SK-N-SH (cell line): ENCODE measurements at regions not wholly inside any gene's neighbourhood (a gene's known extent, or its start where the extent isn't known, plus 50 kb on each side); places are given as distances from the start of the nearest gene placed in this dataset.

ENCODE experiments used
- CTCF ChIA-PET: fragments of 300-600, 350-600 bp; formaldehyde crosslinking; extraction: SDS; loops from one replicate; lab custom pipeline; 2021; lab: Yijun Ruan, JAX
- POLR2A ChIA-PET: fragments of 350-600 bp; sonication (Branson Sonifier 250); formaldehyde crosslinking; extraction: SDS; loops from one replicate; lab custom pipeline; 2020; ENCODE audit warnings: antibody characterized with exemption, inconsistent platforms; lab: Yijun Ruan, JAX
- DNase-seq: peaks from one replicate; pipeline ENCODE4 v3.0.0; 2012
- H2AFZ ChIP-seq: fragments of 200-600 bp; sonication (generic); 2 replicates; pipeline ENCODE4 v1.8.1; 2016; ENCODE audit warnings: antibody characterized with exemption, mild to moderate bottlenecking, low read depth
- H3F3A ChIP-seq: fragments of 200-600 bp; sonication (generic); replicated peaks from 2 replicates; pipeline ENCODE3; 2016; ENCODE audit warnings: antibody characterized with exemption, mild to moderate bottlenecking; ENCODE audit not compliant: insufficient read depth
- H3K27ac ChIP-seq, 2 experiments: fragments of 200-500 bp in 1 of 2; fragments of 200-600 bp in 1 of 2; sonication (Bioruptor generic) in 1 of 2; sonication (generic), shearing (Covaris generic) in 1 of 2; 2 replicates each; pipeline versions ENCODE4 v1.5.1 to v1.6.1; 2014 to 2016; ENCODE audit warnings: low read depth in 2 of 2, inconsistent platforms in 1 of 2, low read length in 1 of 2, mild to moderate bottlenecking in 1 of 2, mixed read lengths in 1 of 2
- H3K27me3 ChIP-seq: fragments of 200-600 bp; sonication (generic), shearing (Covaris generic); 2 replicates; pipeline ENCODE4 v1.6.1; 2016; ENCODE audit warnings: mixed run types; ENCODE audit not compliant: insufficient read depth
- H3K36me3 ChIP-seq, 2 experiments: fragments of 200-500 bp in 1 of 2; fragments of 200-600 bp in 1 of 2; sonication (Bioruptor generic) in 1 of 2; sonication (generic) in 1 of 2; replicated peaks in 1 of 2; 2 replicates each; pipeline versions ENCODE3 to v1.5.1; 2014 to 2016; ENCODE audit warnings: low read length in 1 of 2, mild to moderate bottlenecking in 1 of 2; ENCODE audit not compliant: insufficient read depth in 2 of 2, control insufficient read depth in 1 of 2
- H3K4me1 ChIP-seq, 2 experiments: fragments of 200-500 bp in 1 of 2; fragments of 200-600 bp in 1 of 2; sonication (Bioruptor generic) in 1 of 2; sonication (generic), shearing (Covaris generic) in 1 of 2; 2 replicates each; pipeline versions ENCODE4 v1.5.1 to v1.6.1; 2014 to 2016; ENCODE audit warnings: low read depth in 1 of 2, low read length in 1 of 2, mixed run types in 1 of 2; ENCODE audit not compliant: insufficient read depth in 2 of 2, control insufficient read depth in 1 of 2
- H3K4me2 ChIP-seq: fragments of 200-600 bp; sonication (generic), shearing (Covaris generic); 2 replicates; pipeline ENCODE4 v1.6.1; 2017; ENCODE audit warnings: mixed run types
- H3K4me3 ChIP-seq, 2 experiments: fragments of 200-500 bp in 1 of 2; fragments of 200-600 bp in 1 of 2; sonication (Bioruptor generic) in 1 of 2; sonication (generic), shearing (Covaris generic) in 1 of 2; 2 replicates each; pipeline versions ENCODE4 v1.5.1 to v1.8.1; 2014 to 2016; ENCODE audit warnings: low read depth in 2 of 2, inconsistent platforms in 1 of 2, low read length in 1 of 2, mild to moderate bottlenecking in 1 of 2, mixed read lengths in 1 of 2, moderate library complexity in 1 of 2
- H3K79me2 ChIP-seq: fragments of 200-600 bp; sonication (generic); 2 replicates; pipeline ENCODE4 v1.8.1; 2017; ENCODE audit warnings: mild to moderate bottlenecking; ENCODE audit not compliant: insufficient read depth
- H3K9ac ChIP-seq: fragments of 200-600 bp; sonication (generic); 2 replicates; pipeline ENCODE4 v1.6.1; 2017; ENCODE audit warnings: mixed run types
- H3K9me2 ChIP-seq: fragments of 200-600 bp; sonication (generic); 2 replicates; pipeline ENCODE4 v1.6.1; 2017; ENCODE audit warnings: mixed run types
- H3K9me3 ChIP-seq: fragments of 200-600 bp; sonication (generic); 2 replicates; pipeline ENCODE4 v1.6.1; 2017; ENCODE audit warnings: mixed run types, mild to moderate bottlenecking, moderate library complexity
- H4K20me1 ChIP-seq: fragments of 200-600 bp; sonication (generic); 2 replicates; pipeline ENCODE4 v1.6.1; 2017; ENCODE audit warnings: mild to moderate bottlenecking, mixed run types; ENCODE audit not compliant: insufficient read depth
- CHD2 ChIP-seq: fragments of 150-350 bp; IDR thresholded peaks from 2 replicates; pipeline ENCODE4 v1.6.1; 2018; ENCODE audit warnings: low read length; ENCODE audit not compliant: partially characterized antibody
- ELF1 ChIP-seq: IDR thresholded peaks from 2 replicates; pipeline ENCODE4 v1.4.0; 2012
- EP300 ChIP-seq, 2 experiments: IDR thresholded peaks; 2 replicates each; pipeline versions ENCODE4 v1.4.0 to v1.6.1; 2012; ENCODE audit warnings: borderline replicate concordance in 1 of 2, low read depth in 1 of 2, low read length in 1 of 2
- FOSL2 ChIP-seq: IDR thresholded peaks from 2 replicates; pipeline ENCODE4 v1.4.0; 2012; ENCODE audit warnings: low read depth, mild to moderate bottlenecking, moderate library complexity, borderline replicate concordance
- FOXM1 ChIP-seq: IDR thresholded peaks from 2 replicates; pipeline ENCODE4 v1.4.0; 2012; ENCODE audit warnings: low read depth, mild to moderate bottlenecking
- GABPA ChIP-seq: IDR thresholded peaks from 2 replicates; pipeline ENCODE4 v1.4.0; 2012; ENCODE audit warnings: low read depth, mild to moderate bottlenecking
- GATA2 ChIP-seq: sonication (generic); formaldehyde crosslinking; IDR thresholded peaks from 2 replicates; pipeline ENCODE4 v1.5.0; 2020; ENCODE audit warnings: mild to moderate bottlenecking, missing genetic modification reagents
- MEF2A ChIP-seq: IDR thresholded peaks from 2 replicates; pipeline ENCODE4 v1.4.0; 2012; ENCODE audit warnings: low read depth, borderline replicate concordance
- MXI1 ChIP-seq: IDR thresholded peaks from 2 replicates; pipeline ENCODE4 v1.6.1; 2012; ENCODE audit warnings: mild to moderate bottlenecking, low read depth, low read length, improper control_type of control experiment
- NRF1 ChIP-seq: IDR thresholded peaks from 2 replicates; pipeline ENCODE4 v1.6.1; 2012; ENCODE audit warnings: low read depth, mild to moderate bottlenecking, low read length
- POLR2AphosphoS5 ChIP-seq: IDR thresholded peaks from 2 replicates; pipeline ENCODE4 v1.6.1; 2012; ENCODE audit warnings: low read depth, low read length
- RAD21 ChIP-seq: IDR thresholded peaks from 2 replicates; pipeline ENCODE4 v1.6.1; 2012; ENCODE audit warnings: mild to moderate bottlenecking, low read length
- RCOR1 ChIP-seq: fragments of 150-350 bp; IDR thresholded peaks from 2 replicates; pipeline ENCODE4 v1.6.1; 2017; ENCODE audit warnings: antibody characterized with exemption, low read length
- RFX5 ChIP-seq: IDR thresholded peaks from 2 replicates; pipeline ENCODE4 v1.6.1; 2012; ENCODE audit warnings: mild to moderate bottlenecking, improper control_type of control experiment, low read length
- RXRA ChIP-seq: IDR thresholded peaks from 2 replicates; pipeline ENCODE4 v1.4.0; 2012; ENCODE audit warnings: low read depth, mild to moderate bottlenecking, borderline replicate concordance
- SIN3A ChIP-seq: IDR thresholded peaks from 2 replicates; pipeline ENCODE4 v1.6.1; 2012; ENCODE audit warnings: low read depth, mild to moderate bottlenecking, low read length, moderate library complexity, borderline replicate concordance
- TCF12 ChIP-seq: IDR thresholded peaks from 2 replicates; pipeline ENCODE4 v1.4.0; 2012
- TEAD4 ChIP-seq: IDR thresholded peaks from 2 replicates; pipeline ENCODE4 v1.4.0; 2012; ENCODE audit warnings: mild to moderate bottlenecking, borderline replicate concordance; ENCODE audit not compliant: insufficient read depth
- YY1 ChIP-seq: IDR thresholded peaks from 2 replicates; pipeline ENCODE4 v1.4.0; 2012; ENCODE audit warnings: low read depth, mild to moderate bottlenecking
- WGBS: methylation state at CpG from one replicate; pipeline ENCODE4 v1.1.6; 2017; ENCODE audit warnings: low lambda C conversion rate; 5-methylcytosine and 5-hydroxymethylcytosine counted together
- TF ChIP-seq, protein P1 (sequence below): fragments of 150-350 bp; IDR thresholded peaks from 2 replicates; pipeline ENCODE4 v1.6.1; 2017; ENCODE audit warnings: antibody characterized with exemption, low read length, low read depth, borderline replicate concordance
- TF ChIP-seq, protein P2 (sequence below): IDR thresholded peaks from 2 replicates; pipeline ENCODE4 v1.4.0; 2012; ENCODE audit warnings: low read depth, borderline replicate concordance
- TF ChIP-seq, protein P3 (sequence below): IDR thresholded peaks from 2 replicates; pipeline ENCODE4 v1.6.1; 2012; ENCODE audit warnings: mild to moderate bottlenecking, low read depth, low read length, moderate library complexity
- TF ChIP-seq, protein P4 (sequence below): IDR thresholded peaks from 2 replicates; pipeline ENCODE4; 2012
- TF ChIP-seq, protein P5 (sequence below): fragments of 150-350 bp; IDR thresholded peaks from 2 replicates; pipeline ENCODE4 v1.6.1; 2016; ENCODE audit warnings: mild to moderate bottlenecking, low read depth, low read length
- TF ChIP-seq, protein P6 (sequence below): IDR thresholded peaks from 2 replicates; pipeline ENCODE4 v1.4.0; 2012; ENCODE audit warnings: low read depth
- TF ChIP-seq, protein P7 (sequence below): IDR thresholded peaks from 2 replicates; pipeline ENCODE4 v1.4.0; 2012; ENCODE audit warnings: low read depth, borderline replicate concordance

DNA sequence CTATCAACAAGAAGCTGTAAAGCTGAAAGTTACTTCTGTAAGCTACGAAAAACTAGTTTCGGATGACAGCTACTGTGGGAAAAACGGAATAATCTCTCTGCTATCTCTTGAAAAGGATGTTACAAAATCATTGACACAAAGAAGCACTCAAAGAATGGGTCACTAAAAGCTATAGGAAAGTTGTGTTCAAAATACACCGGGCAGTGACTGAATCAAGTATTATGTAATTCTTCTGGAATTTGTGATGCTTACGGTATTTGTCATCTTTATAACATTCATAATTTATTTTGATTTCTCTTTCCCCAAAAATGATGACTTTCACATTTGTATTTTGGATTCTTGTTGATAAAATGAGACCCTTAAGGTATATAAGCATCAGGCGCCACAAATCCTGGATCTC lies 112.1 kb upstream of the KLF6 start:
- Histone ChIP-seq H3K27me3 (no peaks in the 10 kb centered on the region), H4K20me1 (no peaks in the 10 kb centered on the region), H3F3A (peaks cover 18% of the 10 kb centered on the region), H3K79me2 (no peaks in the 10 kb centered on the region), H3K9me3 (no peaks in the 10 kb centered on the region), H3K4me1 (peaks cover 0 to 12% of the 10 kb centered on the region in 2 experiments; a peak in 2 of 4 replicates), H3K9ac (peak overlapping the region; percentile 66; the same call in 1 of the 2 replicates), H3K4me3 (no peak overlapping the region; a peak in 1 of 4 replicates), H3K27ac (peak overlapping the region in 1 of 2 experiments; percentile 88; a peak in 2 of 4 replicates), H3K9me2 (no peaks in the 10 kb centered on the region), H3K4me2 (peak overlapping the region; percentile 54; the same call in 1 of the 2 replicates), H2AFZ (no peak overlapping the region), H3K36me3 (no peaks in the 10 kb centered on the region)
- DNase-seq, result no peak
- POLR2A ChIA-PET, result no interaction called here
- WGBS, result 25% methylated on average over 6 of the region's 6 CpGs
- CTCF ChIA-PET, result no interaction called here
- TF ChIP-seq, protein P1, sequence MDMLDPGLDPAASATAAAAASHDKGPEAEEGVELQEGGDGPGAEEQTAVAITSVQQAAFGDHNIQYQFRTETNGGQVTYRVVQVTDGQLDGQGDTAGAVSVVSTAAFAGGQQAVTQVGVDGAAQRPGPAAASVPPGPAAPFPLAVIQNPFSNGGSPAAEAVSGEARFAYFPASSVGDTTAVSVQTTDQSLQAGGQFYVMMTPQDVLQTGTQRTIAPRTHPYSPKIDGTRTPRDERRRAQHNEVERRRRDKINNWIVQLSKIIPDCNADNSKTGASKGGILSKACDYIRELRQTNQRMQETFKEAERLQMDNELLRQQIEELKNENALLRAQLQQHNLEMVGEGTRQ, result no peak
- TF ChIP-seq, protein P2, sequence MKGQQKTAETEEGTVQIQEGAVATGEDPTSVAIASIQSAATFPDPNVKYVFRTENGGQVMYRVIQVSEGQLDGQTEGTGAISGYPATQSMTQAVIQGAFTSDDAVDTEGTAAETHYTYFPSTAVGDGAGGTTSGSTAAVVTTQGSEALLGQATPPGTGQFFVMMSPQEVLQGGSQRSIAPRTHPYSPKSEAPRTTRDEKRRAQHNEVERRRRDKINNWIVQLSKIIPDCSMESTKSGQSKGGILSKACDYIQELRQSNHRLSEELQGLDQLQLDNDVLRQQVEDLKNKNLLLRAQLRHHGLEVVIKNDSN, result no peak
- TF ChIP-seq EP300 (IDR thresholded peaks at IDR 0.05; ENCODE audit: borderline replicate concordance in 1 of 2, low read depth in 1 of 2, low read length in 1 of 2) (no peak; a peak in 1 of 4 replicates), GABPA (no peak), POLR2AphosphoS5 (no peak), RXRA (0 out of 2 replicates have a peak, but pooled peaks have one; percentile 15), FOXM1 (no peak), RCOR1 (no peak), TCF12 (peak; percentile 69), CHD2 (no peak), MXI1 (no peak), RAD21 (no peak), SIN3A (no peak), RFX5 (no peak), MEF2A (no peak), NRF1 (no peak), TEAD4 (peak; percentile 66; the same call in 1 of the 2 replicates), GATA2 (no peak), ELF1 (no peak), FOSL2 (peak; percentile 67; the same call in 1 of the 2 replicates), YY1 (no peak)
- TF ChIP-seq, protein P3, sequence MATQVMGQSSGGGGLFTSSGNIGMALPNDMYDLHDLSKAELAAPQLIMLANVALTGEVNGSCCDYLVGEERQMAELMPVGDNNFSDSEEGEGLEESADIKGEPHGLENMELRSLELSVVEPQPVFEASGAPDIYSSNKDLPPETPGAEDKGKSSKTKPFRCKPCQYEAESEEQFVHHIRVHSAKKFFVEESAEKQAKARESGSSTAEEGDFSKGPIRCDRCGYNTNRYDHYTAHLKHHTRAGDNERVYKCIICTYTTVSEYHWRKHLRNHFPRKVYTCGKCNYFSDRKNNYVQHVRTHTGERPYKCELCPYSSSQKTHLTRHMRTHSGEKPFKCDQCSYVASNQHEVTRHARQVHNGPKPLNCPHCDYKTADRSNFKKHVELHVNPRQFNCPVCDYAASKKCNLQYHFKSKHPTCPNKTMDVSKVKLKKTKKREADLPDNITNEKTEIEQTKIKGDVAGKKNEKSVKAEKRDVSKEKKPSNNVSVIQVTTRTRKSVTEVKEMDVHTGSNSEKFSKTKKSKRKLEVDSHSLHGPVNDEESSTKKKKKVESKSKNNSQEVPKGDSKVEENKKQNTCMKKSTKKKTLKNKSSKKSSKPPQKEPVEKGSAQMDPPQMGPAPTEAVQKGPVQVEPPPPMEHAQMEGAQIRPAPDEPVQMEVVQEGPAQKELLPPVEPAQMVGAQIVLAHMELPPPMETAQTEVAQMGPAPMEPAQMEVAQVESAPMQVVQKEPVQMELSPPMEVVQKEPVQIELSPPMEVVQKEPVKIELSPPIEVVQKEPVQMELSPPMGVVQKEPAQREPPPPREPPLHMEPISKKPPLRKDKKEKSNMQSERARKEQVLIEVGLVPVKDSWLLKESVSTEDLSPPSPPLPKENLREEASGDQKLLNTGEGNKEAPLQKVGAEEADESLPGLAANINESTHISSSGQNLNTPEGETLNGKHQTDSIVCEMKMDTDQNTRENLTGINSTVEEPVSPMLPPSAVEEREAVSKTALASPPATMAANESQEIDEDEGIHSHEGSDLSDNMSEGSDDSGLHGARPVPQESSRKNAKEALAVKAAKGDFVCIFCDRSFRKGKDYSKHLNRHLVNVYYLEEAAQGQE, result no peak
- TF ChIP-seq, protein P4, sequence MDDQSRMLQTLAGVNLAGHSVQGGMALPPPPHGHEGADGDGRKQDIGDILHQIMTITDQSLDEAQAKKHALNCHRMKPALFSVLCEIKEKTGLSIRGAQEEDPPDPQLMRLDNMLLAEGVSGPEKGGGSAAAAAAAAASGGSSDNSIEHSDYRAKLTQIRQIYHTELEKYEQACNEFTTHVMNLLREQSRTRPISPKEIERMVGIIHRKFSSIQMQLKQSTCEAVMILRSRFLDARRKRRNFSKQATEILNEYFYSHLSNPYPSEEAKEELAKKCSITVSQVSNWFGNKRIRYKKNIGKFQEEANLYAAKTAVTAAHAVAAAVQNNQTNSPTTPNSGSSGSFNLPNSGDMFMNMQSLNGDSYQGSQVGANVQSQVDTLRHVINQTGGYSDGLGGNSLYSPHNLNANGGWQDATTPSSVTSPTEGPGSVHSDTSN, result peak; percentile 83
- TF ChIP-seq, protein P5, sequence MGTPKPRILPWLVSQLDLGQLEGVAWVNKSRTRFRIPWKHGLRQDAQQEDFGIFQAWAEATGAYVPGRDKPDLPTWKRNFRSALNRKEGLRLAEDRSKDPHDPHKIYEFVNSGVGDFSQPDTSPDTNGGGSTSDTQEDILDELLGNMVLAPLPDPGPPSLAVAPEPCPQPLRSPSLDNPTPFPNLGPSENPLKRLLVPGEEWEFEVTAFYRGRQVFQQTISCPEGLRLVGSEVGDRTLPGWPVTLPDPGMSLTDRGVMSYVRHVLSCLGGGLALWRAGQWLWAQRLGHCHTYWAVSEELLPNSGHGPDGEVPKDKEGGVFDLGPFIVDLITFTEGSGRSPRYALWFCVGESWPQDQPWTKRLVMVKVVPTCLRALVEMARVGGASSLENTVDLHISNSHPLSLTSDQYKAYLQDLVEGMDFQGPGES, result no peak
- TF ChIP-seq, protein P6, sequence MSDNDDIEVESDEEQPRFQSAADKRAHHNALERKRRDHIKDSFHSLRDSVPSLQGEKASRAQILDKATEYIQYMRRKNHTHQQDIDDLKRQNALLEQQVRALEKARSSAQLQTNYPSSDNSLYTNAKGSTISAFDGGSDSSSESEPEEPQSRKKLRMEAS, result no peak
- TF ChIP-seq, protein P7, sequence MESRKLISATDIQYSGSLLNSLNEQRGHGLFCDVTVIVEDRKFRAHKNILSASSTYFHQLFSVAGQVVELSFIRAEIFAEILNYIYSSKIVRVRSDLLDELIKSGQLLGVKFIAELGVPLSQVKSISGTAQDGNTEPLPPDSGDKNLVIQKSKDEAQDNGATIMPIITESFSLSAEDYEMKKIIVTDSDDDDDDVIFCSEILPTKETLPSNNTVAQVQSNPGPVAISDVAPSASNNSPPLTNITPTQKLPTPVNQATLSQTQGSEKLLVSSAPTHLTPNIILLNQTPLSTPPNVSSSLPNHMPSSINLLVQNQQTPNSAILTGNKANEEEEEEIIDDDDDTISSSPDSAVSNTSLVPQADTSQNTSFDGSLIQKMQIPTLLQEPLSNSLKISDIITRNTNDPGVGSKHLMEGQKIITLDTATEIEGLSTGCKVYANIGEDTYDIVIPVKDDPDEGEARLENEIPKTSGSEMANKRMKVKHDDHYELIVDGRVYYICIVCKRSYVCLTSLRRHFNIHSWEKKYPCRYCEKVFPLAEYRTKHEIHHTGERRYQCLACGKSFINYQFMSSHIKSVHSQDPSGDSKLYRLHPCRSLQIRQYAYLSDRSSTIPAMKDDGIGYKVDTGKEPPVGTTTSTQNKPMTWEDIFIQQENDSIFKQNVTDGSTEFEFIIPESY, result no peak
